Left renal cortex interstitium (tissue), 4 donors: ENCODE measurements at regions not wholly inside any gene's neighbourhood (a gene's known extent, or its start where the extent isn't known, plus 50 kb on each side); places are given as distances from the start of the nearest gene placed in this dataset.

Experiments
- DNase-seq, 4 donors: peaks; one replicate each; pipeline ENCODE4 v3.0.0-alpha.2; 2013; ENCODE audit warnings: low read depth in 4 of 4, low spot score in 2 of 4, missing footprints in 1 of 4

DNA sequence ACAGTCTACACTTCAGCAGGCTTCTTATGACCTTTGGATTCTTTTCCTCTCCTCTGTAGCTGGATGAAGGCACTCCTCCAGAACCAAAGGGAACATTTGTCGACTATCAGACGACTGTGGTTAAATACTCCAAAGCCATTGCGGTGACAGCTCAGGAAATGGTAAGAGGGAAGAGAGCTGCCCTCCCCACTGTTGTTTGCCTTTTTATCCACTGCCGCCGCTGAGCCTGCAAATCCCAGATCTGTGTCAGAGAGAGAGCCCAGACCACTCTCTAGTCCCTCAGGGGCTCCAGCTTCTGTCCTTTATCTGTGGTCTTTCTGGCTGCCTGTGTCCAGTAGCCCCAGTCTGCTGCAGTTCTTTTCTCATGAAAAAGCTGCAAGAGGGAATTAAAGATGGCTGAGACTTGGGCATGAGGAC, 261.5 kb upstream of the TPM1 start:
- no peak for DNase-seq

DNA sequence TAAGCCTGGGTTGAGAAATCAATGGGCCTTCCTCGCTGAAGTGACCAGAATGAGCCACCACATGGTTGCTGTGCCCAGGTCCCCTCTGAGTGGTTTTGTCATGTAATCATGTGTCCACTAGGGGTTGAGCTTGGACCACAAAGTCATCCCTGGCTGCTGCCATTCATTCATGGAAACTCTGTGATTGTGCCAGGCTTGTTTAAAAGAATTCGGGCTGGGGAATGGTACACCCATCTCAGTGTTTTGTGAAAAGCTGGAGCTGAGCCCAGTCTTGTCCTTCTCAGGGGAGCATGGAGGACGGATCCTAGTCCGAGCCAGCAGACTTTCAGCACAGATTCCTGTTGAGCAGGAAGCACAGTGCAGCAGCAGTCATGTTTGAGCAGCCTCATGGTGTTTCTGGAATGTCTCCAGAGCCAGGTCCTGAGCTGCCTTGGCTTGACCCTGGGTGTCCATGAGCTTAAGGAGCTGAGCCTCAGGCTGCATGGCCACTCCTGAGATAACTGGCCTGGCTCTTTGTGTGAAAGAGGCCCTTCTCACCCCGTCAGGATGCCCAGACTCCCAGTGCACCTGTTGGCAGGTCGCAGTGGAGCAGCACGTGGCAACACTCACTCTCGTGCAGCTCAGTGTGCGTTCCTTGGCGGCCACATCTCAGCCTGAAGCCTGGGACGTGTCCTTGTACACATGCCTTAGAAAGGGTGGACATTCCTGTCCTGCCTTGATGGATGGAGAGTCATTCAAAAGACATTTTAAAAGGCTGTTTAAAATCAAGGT, 260.3 kb upstream of the TPM1 start:
- DNase-seq = no peak

DNA sequence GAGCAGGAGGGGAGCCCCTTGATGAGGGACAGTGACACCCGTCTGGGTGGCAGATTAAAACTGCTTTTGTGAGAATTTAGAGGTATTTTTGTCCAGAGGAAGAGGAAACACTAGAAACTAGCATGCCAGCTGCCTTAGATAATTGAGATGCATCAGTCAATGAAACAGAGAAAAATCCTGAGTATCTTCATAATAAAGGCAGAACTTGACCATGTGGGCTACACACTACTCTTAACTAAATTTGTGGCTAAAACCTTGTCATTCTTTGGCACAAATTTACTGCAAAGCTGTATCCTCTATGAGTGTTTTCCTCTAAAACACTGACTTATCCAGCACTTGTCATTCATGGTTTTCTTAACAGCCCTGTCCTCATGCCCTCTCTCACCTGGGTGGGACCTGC, 259.7 kb upstream of the TPM1 start:
- no peak for DNase-seq

DNA sequence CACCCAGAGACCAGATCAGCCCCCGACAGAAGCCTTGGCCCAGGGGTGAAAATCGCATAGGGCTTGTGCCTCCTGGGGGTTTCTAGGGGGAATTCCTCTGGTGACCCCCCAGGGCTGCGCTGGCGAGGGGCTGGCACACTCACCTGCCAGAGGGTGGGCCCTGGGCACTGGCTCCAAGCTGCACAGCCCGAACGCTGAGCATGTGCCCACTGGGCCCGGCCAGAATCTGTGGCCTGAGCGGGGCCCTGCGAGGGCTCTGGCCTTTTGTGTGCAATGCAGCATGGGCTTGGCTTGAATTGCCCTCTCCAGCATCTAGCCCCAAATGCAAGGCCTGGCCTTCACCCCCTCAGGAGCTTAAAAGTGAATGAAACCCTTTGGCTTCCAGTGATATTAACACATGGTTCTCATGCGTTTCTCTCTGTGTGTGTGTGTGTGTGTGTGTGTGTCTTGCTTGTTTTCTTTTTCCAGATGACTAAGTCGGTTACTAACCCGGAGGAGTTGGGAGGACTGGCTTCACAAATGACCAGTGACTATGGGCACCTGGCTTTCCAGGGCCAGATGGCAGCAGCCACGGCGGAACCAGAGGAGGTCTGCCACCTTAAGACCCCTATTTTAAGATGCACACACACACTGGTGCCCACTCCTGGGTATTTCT, 259.1 kb upstream of the TPM1 start:
- DNase-seq = no peak

DNA sequence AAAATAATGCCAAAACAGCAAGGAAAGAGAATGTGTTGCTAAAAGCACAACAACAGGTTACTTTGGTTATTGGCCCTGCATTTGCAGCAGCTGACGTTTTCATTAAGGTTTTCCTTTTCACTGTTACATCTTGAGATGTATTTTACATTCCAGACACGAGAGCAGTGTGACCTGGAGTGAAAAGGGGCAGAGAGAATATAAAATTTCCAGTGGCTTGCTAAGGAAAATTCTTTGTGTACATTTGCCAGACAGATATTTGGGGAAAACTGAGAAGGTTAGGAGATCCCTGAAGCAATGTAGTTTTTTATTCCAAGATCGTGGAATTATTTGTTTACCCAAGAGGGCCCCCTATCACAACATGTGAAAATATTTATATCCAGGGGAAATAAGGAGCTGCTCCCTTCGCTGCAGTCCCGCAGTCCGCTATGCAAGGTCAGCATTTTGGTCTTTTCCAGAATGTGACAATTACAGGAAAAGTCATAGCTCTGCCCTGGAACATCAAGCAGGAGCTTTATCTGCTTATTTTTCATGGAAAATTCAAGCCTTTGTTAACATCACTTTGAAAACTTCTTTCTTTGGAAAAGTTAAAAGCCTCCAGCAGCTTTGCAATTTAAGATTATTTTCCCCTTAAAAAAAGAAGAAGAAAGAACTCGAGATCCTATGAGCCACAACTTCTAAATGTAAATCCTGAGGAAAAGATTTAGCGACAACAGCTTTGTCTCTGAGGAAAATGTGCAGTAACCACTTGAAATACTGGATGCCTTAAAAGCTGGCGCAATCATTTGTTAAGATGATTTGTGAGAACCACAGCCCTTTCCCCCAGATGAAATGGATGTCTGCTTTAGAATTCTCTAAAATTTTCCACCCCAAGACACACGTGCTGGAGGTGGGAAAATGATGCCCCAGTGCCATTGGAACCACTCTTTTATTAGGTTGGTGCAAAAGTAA, 256.4 kb upstream of the TPM1 start:
- no peak for DNase-seq

DNA sequence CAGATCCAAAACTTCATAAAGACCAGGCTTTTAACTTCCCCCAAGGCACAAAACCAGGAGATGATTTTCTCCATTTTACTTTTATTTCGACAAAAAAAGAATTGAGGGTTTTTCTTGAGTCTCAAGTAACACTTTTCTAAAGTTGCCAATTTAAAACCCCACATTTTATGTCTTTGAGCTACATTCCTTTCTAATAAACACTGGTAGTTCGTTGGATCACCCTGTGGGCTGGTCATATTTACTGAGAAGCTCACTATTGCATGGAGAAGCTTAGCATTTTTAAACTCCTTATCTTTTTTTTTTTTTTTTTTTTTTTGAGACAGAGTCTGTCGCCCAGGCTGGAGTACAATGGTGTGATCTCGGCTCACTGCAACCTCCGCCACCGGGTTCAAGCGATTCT, 255.1 kb upstream of the TPM1 start:
- DNase-seq = no peak

DNA sequence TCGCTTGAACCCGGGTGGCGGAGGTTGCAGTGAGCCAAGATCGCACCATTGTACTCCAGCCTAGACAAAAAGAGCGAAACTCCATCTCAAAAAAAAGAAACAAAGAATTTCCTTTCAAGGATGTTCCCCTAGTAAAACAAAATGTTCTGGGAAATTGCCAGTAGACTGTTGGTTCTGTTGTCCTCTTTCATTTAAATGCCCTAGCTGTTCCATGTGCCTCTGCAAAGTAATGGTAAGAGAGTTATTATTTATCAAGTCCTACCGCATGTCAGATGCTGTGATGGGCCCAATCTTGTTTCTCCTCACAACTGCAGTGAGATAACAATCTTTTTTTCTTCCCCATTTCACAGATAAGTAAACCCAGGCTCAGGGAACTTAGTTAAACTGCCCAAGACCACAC, 254.3 kb upstream of the TPM1 start:
- DNase-seq = no peak

DNA sequence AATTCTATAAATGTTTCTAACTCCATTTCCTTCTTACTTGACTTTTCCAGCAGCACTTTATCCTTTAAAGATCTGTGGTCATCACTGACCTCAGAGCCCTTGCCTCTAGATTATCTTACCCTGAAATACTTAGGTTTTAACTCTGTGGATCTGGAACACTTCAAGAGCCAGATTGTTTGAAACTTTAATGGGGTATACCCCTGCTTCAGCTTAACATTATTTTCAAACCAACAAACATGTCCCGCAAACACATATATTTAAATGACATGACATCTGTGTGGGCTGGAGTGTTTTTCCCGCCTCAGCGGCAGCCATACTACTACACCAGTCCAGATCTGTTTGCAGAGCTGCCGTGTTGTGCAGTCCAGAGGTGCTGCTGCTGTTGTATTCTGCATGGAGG, 252.0 kb upstream of the TPM1 start:
- DNase-seq = no peak

DNA sequence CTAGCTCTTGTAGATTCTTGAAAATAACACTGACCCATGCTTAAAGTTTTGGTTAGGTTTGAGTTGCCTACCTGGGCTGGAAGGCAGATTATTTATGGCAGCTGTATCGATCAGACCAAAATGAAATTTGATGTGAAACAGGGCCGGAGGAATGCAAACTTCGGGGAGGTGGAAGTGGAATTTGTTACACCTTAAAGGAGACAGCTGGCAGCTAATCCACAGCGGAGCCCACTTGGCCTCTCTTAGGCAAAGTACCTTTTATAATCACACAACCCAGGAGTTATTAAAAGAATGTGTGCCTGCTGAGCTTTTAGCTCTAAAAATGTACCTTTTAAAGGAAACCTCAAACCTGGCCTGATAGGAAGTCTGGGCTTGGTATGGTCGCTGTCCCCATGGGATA, 250.9 kb upstream of the TPM1 start:
- DNase-seq = no peak

DNA sequence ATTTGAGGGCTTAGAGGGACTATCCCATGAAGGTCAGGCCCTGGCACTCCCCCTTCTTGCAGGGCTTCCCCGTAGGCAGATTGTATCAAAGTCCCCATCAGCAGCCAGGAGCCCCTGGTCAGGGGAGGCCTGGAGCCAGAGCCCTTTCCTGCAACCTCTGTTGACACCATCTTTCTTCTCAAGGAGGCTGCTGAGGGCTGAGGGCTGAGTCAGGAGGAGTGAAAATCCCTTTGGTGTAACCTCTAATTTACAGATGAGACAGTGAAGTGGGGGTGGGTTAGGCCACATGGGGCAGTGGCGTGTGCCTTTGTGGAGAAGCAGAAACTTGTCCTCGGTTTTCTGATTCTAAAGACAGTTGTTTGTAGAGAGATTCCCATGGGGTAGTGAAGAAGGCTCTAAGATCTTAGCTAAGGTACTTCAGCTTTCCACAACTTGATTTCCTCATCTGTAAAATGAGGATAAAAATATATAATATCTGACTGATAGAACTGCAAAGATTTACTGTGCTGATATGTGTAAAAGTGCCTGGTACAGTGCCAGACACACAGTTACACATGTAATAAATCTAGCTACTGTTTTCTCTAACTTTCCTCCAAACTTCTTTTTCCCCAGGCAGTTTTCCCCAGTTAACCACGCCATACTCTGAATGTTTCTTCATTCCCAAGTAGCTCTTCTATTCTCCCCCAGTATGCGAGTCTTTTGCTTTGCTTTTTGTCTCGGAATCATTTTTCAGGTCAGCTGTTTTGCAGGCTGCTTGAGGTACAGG, 249.4 kb upstream of the TPM1 start:
- DNase-seq = no peak

DNA sequence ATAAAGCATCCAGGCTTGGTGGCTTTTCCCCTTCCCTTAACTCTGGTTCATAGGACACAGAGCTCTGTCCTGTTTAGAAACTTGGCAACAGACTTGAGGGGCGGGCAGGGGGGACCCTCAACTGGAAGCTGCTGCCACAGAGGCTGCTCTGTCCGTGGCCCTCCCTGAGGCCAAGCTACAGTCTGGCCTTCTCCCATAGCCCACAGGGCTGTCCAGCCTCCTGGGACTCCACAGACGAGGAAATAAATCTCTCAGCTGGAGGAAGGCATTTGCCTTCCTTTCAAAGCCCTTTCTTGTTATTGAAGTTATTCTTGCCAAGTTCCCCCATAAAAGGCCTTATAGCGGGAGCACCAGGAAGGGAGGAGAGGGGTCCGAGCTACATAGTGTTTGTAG, 248.8 kb upstream of the TPM1 start:
- DNase-seq = no peak

DNA sequence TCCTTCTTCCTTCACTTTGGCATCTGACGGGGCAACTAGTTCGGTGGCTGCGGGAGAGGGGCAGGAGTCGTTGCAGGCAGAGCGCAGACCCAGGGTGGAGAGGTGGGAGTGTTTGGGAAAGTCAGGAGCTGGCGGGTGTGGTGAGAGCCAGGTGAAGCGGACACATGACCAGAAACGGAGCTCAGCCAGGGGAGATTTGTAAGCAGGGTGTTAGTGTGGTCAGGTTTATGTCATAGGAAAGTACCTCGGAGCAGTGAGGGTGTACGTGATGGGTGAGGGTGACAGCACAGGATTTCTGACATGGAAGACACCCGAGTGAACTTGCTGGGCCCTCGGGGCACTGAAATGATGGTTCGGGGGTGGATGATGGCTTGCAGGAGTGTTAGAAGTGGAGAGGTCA, 247.4 kb upstream of the TPM1 start:
- no peak for DNase-seq

DNA sequence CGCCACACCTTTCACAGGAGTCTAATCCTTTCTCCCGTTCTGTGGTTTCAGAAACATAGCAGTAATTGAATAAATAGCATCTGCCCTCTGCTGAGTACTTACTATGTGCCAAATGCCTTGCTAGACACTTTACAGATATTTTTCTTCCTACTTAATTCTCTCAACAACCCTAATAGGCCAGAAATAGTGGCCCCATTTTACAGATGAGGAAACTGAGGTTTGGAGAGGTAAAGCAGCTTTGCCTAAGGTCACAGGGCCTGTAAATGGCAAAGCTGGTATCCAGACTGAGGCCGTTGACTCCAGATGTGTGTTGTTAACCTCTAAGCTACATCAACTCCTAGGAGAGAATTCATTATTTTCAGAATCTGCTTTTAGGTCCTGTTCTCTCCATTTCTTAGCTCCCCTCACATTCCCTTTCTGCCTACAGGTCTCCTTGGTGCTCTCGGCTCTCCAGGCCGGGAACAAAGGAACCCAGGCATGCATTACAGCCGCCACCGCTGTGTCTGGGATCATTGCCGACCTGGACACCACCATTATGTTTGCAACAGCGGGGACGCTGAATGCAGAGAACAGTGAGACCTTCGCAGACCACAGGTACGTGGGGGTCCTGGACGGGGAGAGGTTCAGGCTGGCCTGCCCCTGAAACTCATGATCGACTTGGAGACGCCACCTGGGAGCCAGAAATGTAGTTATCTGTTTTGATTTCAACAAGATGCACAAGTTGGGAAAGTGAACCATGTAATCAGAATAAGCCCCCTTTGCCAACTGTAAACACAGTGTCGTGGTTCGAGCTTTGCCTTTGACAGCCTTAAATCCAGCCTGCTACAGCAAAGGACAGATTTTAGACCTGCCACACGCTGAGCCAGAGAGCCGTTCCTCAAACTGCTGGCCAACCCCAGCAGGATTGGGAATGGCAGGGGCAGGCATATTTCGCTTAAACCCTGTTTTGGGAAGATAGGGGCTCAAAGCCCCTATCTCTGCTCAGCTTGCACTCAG, 246.5 kb upstream of the TPM1 start:
- no peak for DNase-seq

DNA sequence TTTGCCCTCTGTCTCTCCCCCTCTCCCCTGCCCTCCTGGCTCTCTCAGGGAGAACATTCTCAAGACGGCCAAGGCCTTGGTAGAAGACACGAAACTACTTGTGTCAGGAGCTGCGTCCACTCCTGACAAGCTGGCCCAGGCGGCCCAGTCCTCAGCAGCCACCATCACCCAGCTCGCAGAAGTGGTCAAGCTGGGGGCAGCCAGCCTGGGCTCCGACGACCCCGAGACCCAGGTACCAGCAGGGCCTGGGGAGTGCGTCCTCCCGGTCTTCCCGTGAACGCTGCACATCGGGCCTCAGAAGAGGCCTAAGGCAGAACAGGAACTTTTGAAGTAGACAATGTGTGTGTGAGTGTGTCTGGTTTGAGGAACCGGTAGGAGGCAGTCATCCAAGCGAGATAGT, 245.4 kb upstream of the TPM1 start:
- DNase-seq = no peak

DNA sequence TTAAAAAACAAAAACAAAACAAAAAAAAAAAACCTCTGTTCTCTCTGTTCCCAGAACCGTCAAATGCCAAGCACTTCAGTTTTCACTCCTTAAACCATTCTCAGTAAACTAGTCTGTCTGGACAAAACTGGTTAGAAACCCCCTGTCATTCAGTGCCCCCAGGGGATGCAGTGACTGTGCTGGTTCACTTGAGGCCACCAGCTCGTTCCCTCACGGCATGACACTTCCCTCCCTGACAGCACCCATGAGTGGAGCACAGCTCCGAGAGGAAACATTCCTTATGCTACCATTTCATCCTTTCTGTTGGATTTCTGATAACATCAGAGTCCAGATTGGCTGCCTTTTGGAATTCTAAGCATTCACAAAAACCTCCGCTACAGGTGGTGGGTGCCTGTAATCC, 244.0 kb upstream of the TPM1 start:
- no peak for DNase-seq

DNA sequence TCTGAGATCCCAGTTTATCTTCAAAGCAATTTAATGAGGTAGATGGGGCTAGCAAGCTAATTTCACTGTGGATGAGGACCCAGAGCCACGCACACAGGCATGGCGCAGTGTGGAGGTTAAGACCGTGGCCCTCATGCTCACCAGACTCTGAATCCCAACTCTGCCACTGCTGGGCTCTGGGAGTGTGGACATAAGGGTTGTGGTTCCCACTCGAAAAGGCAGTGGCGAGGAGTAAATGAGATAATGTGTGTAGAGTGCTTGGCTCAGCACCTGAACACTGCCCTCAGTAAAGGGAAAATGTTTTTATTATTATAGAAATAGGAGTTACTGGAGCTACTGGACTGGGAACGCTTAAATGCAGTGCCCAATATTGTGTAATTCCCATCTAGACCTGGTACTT, 243.5 kb upstream of the TPM1 start:
- DNase-seq = no peak

DNA sequence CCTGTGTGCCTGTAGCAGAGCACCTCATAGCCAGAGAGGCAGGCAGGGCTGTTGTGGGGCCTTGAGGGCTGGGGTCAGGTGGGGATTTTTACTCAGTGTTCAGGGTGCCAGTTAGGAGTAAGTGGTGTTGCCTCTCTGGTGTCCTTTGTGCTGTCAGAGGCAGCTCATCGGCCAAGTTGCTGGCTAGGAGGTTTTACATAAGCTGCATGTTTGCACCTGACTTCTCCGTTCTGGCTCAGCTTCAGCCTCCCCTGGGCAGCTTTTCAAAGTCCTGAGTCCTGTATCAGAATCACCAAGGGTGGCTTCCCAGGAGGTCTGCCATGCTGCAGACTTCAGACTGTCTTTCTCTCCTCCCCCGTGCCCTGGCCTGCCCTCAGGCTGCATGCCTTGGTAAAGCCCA, 242.6 kb upstream of the TPM1 start:
- DNase-seq = no peak

DNA sequence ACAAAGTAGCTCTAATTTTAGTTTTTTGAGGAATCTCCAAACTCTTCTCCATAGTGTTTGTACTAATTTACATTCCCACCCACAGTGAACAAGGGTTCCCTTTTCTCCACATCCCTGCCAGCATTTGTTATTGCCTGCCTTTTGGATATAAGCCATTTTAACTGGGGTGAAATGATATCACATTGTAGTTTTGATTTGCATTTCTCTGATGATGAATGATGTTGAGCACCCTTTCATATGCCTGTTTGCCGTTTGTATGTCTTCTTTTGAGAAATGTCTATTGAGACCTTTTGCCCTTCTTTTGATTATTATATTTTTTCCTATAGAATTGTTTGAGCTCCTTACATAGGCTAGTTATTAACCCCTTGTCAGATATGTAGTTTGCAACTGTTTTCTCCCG, 239.9 kb upstream of the TPM1 start:
- DNase-seq = no peak

DNA sequence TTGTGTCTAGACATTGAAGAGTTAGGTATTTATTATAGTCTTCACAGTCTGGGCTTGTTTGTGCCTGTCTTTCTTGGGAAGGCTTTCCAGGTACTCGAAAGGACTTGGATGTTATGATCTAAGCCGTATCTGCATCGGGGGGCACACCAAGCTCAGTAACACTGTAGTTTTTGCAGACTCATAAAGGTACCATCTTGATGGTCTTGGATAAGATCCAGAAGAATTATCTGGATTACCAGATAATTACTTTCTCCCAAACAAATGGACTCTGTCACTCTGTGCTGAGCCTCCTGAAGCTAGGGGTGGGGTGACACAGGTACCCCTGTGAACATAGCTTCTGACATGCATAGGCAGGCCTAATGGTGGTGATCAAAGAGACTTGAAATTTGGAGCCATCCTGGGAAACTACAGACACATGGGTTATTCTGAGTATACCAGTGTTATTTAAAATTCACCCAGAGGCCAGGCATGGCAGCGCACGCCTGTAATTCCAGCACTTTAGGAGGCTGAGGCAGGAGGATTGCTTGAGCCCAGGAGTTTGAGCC, 238.6 kb upstream of the TPM1 start:
- DNase-seq = no peak
